Vagina (tissue), 2 donors: ENCODE measurements at regions not wholly inside any gene's neighbourhood (a gene's known extent, or its start where the extent isn't known, plus 50 kb on each side); places are given as distances from the start of the nearest gene placed in this dataset.

Source experiments
- CTCF ChIP-seq, 3 experiments: fragments of 450-650 bp in 2 of 3; fragments of 200-600 bp in 1 of 3; sonication (generic) in 1 of 3; IDR thresholded peaks; one replicate each; pipeline ENCODE4 v1.5.1; 2017 to 2019; ENCODE audit warnings: antibody characterized with exemption in 3 of 3, mild to moderate bottlenecking in 2 of 3, moderate library complexity in 2 of 3
- POLR2A ChIP-seq, 2 donors: fragments of 450-650 bp; IDR thresholded peaks; one replicate each; pipeline ENCODE4 v1.6.1; 2017; ENCODE audit warnings: antibody characterized with exemption in 2 of 2, mild to moderate bottlenecking in 2 of 2, moderate library complexity in 2 of 2

- no peak for TF ChIP-seq CTCF (IDR thresholded peaks at IDR 0.05)
- no peak for TF ChIP-seq POLR2A (IDR thresholded peaks at IDR 0.05)
Observed at GRCh38 chr15:96267463-96267862, 63.0 kb upstream of the NR2F2 start.
